Skeletal muscle tissue (tissue), 3 donors: ENCODE measurements at regions not wholly inside any gene's neighbourhood (a gene's known extent, or its start where the extent isn't known, plus 50 kb on each side); places are given as distances from the start of the nearest gene placed in this dataset.

Source experiments
- H3K27ac ChIP-seq: one replicate; pipeline ENCODE4 v1.7.0; 2013; ENCODE audit warnings: mild to moderate bottlenecking, low read depth, low read length, inconsistent platforms
- H3K27me3 ChIP-seq, 3 donors: one replicate each; pipeline ENCODE4 v1.7.0; 2013; ENCODE audit warnings: low read length in 3 of 3; ENCODE audit not compliant: control insufficient read depth in 3 of 3, insufficient read depth in 3 of 3
- H3K36me3 ChIP-seq, 3 donors: one replicate each; pipeline ENCODE4 v1.7.0; 2013; ENCODE audit warnings: low read length in 3 of 3; ENCODE audit not compliant: control insufficient read depth in 3 of 3, insufficient read depth in 3 of 3
- H3K4me1 ChIP-seq, 3 donors: one replicate each; pipeline ENCODE4 v1.7.0; 2013; ENCODE audit warnings: low read length in 3 of 3, mild to moderate bottlenecking in 3 of 3; ENCODE audit not compliant: control insufficient read depth in 3 of 3, insufficient read depth in 3 of 3
- H3K4me3 ChIP-seq, 3 donors: one replicate each; pipeline ENCODE4 v1.7.0; 2013; ENCODE audit warnings: low read length in 3 of 3
- H3K9ac ChIP-seq, 3 donors: one replicate each; pipeline ENCODE4 v1.7.0; 2013; ENCODE audit warnings: low read length in 3 of 3, mild to moderate bottlenecking in 3 of 3, moderate library complexity in 2 of 3, low read depth in 1 of 3
- H3K9me3 ChIP-seq, 3 donors: one replicate each; pipeline ENCODE4 v1.7.0; 2013; ENCODE audit warnings: low read length in 3 of 3; ENCODE audit not compliant: control insufficient read depth in 3 of 3
- donor health status: Osteomylitis.

GRCh38 chr2:136236019-136236418 lies 118.1 kb upstream of the CXCR4 start:
- no peaks in the 10 kb centered on the region for H3K36me3 ChIP-seq
- H3K4me3 ChIP-seq, result no peak overlapping the region
- peaks cover 15 to 24% (median 23%) of the 10 kb centered on the region in 3 donors for H3K4me1 ChIP-seq
- no peaks in the 10 kb centered on the region for H3K27me3 ChIP-seq
- no peaks in the 10 kb centered on the region for H3K9me3 ChIP-seq
- H3K27ac ChIP-seq, result no peak overlapping the region
- no peak overlapping the region for H3K9ac ChIP-seq

- H3K9ac ChIP-seq, result no peak overlapping the region
- no peaks in the 10 kb centered on the region for H3K36me3 ChIP-seq
- peaks cover 15 to 24% (median 23%) of the 10 kb centered on the region in 3 donors for H3K4me1 ChIP-seq
- no peaks in the 10 kb centered on the region for H3K9me3 ChIP-seq
- no peaks in the 10 kb centered on the region for H3K27me3 ChIP-seq
- no peak overlapping the region for H3K4me3 ChIP-seq
- no peak overlapping the region for H3K27ac ChIP-seq
These were observed 117.6 kb upstream of the CXCR4 start for GRCh38 chr2:136235546-136235945.

- H3K36me3 ChIP-seq, result no peaks in the 10 kb centered on the region
- no peak overlapping the region for H3K4me3 ChIP-seq
- H3K9ac ChIP-seq, result no peak overlapping the region
- H3K27me3 ChIP-seq, result no peaks in the 10 kb centered on the region
- no peak overlapping the region for H3K27ac ChIP-seq
- H3K4me1 ChIP-seq, result peaks cover 13 to 19% (median 17%) of the 10 kb centered on the region in 3 donors
- no peaks in the 10 kb centered on the region for H3K9me3 ChIP-seq
These were observed 116.3 kb upstream of the CXCR4 start for GRCh38 chr2:136234261-136234660.

- Histone ChIP-seq H3K9me3 (no peaks in the 10 kb centered on the region), H3K27me3 (no peaks in the 10 kb centered on the region), H3K27ac (no peak overlapping the region), H3K4me3 (no peak overlapping the region), H3K9ac (no peak overlapping the region), H3K36me3 (no peaks in the 10 kb centered on the region), H3K4me1 (peaks cover 4 to 9% (median 8%) of the 10 kb centered on the region in 3 donors)
These were observed 115.3 kb upstream of the CXCR4 start for GRCh38 chr2:136233298-136233697.

- Histone ChIP-seq H3K9me3 (no peaks in the 10 kb centered on the region), H3K27me3 (peaks cover 0 to under 1% (median 0%) of the 10 kb centered on the region in 3 donors), H3K9ac (no peak overlapping the region), H3K27ac (no peak overlapping the region), H3K36me3 (no peaks in the 10 kb centered on the region), H3K4me1 (peaks cover 0 to 6% (median 4%) of the 10 kb centered on the region in 3 donors), H3K4me3 (no peak overlapping the region)
These were observed 114.7 kb upstream of the CXCR4 start for GRCh38 chr2:136232456-136233172.

- H3K9me3 ChIP-seq, result no peaks in the 10 kb centered on the region
These were observed 112.5 kb upstream of the CXCR4 start for GRCh38 chr2:136230464-136230863.

GRCh38 chr2:136226903-136227302 lies 109.0 kb upstream of the CXCR4 start:
- no peak overlapping the region for H3K27ac ChIP-seq
- H3K4me3 ChIP-seq, result no peak overlapping the region
- H3K4me1 ChIP-seq, result no peaks in the 10 kb centered on the region

More at GRCh38 chr2:136230464-136230863, 112.5 kb upstream of the CXCR4 start:
- Histone ChIP-seq H3K4me3 (no peak overlapping the region), H3K4me1 (no peaks in the 10 kb centered on the region), H3K36me3 (no peaks in the 10 kb centered on the region), H3K27ac (no peak overlapping the region), H3K9ac (no peak overlapping the region), H3K27me3 (peaks cover 0 to 4% (median 0%) of the 10 kb centered on the region in 3 donors)

GRCh38 chr2:136225950-136226835 lies 108.2 kb upstream of the CXCR4 start:
- no peak overlapping the region for H3K27ac ChIP-seq
- H3K9ac ChIP-seq, result no peak overlapping the region

More at GRCh38 chr2:136226903-136227302, 109.0 kb upstream of the CXCR4 start:
- H3K36me3 ChIP-seq, result no peaks in the 10 kb centered on the region
- H3K27me3 ChIP-seq, result peaks cover 0 to 4% (median 0%) of the 10 kb centered on the region in 3 donors
- no peak overlapping the region for H3K9ac ChIP-seq
- no peaks in the 10 kb centered on the region for H3K9me3 ChIP-seq

GRCh38 chr2:136223274-136223673 lies 105.3 kb upstream of the CXCR4 start:
- H3K4me3 ChIP-seq, result no peak overlapping the region
- H3K9ac ChIP-seq, result no peak overlapping the region
- no peaks in the 10 kb centered on the region for H3K9me3 ChIP-seq
- no peaks in the 10 kb centered on the region for H3K4me1 ChIP-seq
- H3K27me3 ChIP-seq, result peaks cover 0 to 4% (median 0%) of the 10 kb centered on the region in 3 donors
- no peaks in the 10 kb centered on the region for H3K36me3 ChIP-seq
- H3K27ac ChIP-seq, result no peak overlapping the region

More at GRCh38 chr2:136225950-136226835, 108.2 kb upstream of the CXCR4 start:
- H3K4me3 ChIP-seq, result no peak overlapping the region
- no peaks in the 10 kb centered on the region for H3K4me1 ChIP-seq
- no peaks in the 10 kb centered on the region for H3K36me3 ChIP-seq
- peaks cover 0 to 4% (median 0%) of the 10 kb centered on the region in 3 donors for H3K27me3 ChIP-seq
- no peaks in the 10 kb centered on the region for H3K9me3 ChIP-seq

- H3K36me3 ChIP-seq, result no peaks in the 10 kb centered on the region
- peaks cover 0 to 4% (median 0%) of the 10 kb centered on the region in 3 donors for H3K27me3 ChIP-seq
- H3K4me1 ChIP-seq, result no peaks in the 10 kb centered on the region
- no peak overlapping the region for H3K4me3 ChIP-seq
- H3K9me3 ChIP-seq, result no peaks in the 10 kb centered on the region
- no peak overlapping the region for H3K9ac ChIP-seq
- H3K27ac ChIP-seq, result no peak overlapping the region
These were observed 104.9 kb upstream of the CXCR4 start for GRCh38 chr2:136222862-136223261.
